ENCODE measurements at regions not wholly inside any gene's neighbourhood (a gene's known extent, or its start where the extent isn't known, plus 50 kb on each side); places are given as distances from the start of the nearest gene placed in this dataset.

DNA sequence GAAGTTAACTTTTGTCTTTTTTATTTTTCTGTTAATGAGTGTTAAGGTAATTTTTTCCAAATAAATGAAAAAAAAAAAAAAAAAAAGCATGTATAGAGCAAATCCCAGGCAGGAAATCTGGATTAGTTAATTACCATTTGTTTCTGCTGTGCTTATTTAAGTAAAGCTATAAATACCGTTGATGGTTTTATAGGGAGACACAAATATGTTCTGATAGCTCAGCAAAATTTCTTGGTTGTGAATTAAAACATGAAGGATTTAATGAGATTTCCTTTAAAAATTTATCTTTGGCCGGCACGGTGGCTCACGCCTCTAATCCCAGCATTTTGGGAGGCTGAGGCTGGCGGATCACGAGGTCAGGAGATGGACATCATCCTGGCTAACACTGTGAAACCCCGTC, 189.4 kb downstream of the CD109 start:
- DNase-seq (no peak), ATAC-seq (no peak)
- 96% methylated on average over 6 of the region's 7 CpGs for WGBS (ENCODE audit: insufficient coverage)
- Mint-ChIP-seq H3K4me3 (no peak overlapping the region), H3K4me1 (peaks cover 0 to 5% of the 10 kb centered on the region in 2 donors), H3K9me3 (peaks cover 0 to 2% of the 10 kb centered on the region in 2 donors), H3K27me3 (ENCODE audit: low read depth in 2 of 2) (no peaks in the 10 kb centered on the region), H3K27ac (no peak overlapping the region), H3K36me3 (no peaks in the 10 kb centered on the region)
- Histone ChIP-seq H3K4me1 (ENCODE audit: control insufficient read depth, insufficient read depth, low read length) (no peaks in the 10 kb centered on the region), H3K27ac (ENCODE audit: low read length) (no peak overlapping the region), H3K36me3 (ENCODE audit: control insufficient read depth, insufficient read depth, low read length) (no peaks in the 10 kb centered on the region), H3K4me3 (ENCODE audit: low read length) (no peak overlapping the region), H3K9me3 (ENCODE audit: control insufficient read depth, insufficient read depth, low read length) (no peaks in the 10 kb centered on the region), H3K27me3 (ENCODE audit: control insufficient read depth, insufficient read depth, low read length) (no peaks in the 10 kb centered on the region)
- TF ChIP-seq, protein P1, sequence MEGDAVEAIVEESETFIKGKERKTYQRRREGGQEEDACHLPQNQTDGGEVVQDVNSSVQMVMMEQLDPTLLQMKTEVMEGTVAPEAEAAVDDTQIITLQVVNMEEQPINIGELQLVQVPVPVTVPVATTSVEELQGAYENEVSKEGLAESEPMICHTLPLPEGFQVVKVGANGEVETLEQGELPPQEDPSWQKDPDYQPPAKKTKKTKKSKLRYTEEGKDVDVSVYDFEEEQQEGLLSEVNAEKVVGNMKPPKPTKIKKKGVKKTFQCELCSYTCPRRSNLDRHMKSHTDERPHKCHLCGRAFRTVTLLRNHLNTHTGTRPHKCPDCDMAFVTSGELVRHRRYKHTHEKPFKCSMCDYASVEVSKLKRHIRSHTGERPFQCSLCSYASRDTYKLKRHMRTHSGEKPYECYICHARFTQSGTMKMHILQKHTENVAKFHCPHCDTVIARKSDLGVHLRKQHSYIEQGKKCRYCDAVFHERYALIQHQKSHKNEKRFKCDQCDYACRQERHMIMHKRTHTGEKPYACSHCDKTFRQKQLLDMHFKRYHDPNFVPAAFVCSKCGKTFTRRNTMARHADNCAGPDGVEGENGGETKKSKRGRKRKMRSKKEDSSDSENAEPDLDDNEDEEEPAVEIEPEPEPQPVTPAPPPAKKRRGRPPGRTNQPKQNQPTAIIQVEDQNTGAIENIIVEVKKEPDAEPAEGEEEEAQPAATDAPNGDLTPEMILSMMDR (IDR thresholded peaks at IDR 0.05): no peak
- intact Hi-C loops (cut with micrococcal nuclease): no loop called here

DNA sequence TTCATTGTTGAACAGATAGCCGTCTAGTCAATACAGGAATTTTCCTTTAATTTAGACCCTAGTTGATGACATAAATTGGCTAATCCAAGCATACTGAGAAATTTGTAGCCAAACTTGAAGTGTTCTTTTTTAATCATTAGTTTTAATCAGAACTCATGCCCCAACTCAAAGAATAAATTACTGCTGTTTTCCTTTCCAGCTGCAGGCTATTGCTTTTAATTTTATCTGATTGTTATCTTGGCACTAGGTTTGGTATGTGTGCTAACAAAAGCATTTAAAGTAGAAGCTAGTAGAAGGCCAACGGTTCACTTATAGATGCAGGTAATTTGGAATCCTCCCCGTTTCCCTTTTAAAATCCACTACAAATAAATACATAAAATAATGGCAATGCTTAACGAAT, 188.5 kb downstream of the CD109 start:
- WGBS (ENCODE audit: insufficient coverage): 92% methylated on average over 2 of the region's 4 CpGs
- TF ChIP-seq, protein P1 (IDR thresholded peaks at IDR 0.05): no peak
- H3K4me1 Mint-ChIP-seq: peaks cover 0 to 5% of the 10 kb centered on the region in 2 donors
- no peak overlapping the region for H3K4me3 Mint-ChIP-seq
- H3K27ac Mint-ChIP-seq: no peak overlapping the region
- ATAC-seq: no peak
- H3K36me3 Mint-ChIP-seq: no peaks in the 10 kb centered on the region
- no peaks in the 10 kb centered on the region for H3K27me3 Mint-ChIP-seq (ENCODE audit: low read depth in 2 of 2)
- Histone ChIP-seq H3K4me1 (ENCODE audit: control insufficient read depth, insufficient read depth, low read length) (no peaks in the 10 kb centered on the region), H3K27me3 (ENCODE audit: control insufficient read depth, insufficient read depth, low read length) (no peaks in the 10 kb centered on the region), H3K36me3 (ENCODE audit: control insufficient read depth, insufficient read depth, low read length) (no peaks in the 10 kb centered on the region), H3K27ac (ENCODE audit: low read length) (no peak overlapping the region), H3K4me3 (ENCODE audit: low read length) (no peak overlapping the region), H3K9me3 (ENCODE audit: control insufficient read depth, insufficient read depth, low read length) (no peaks in the 10 kb centered on the region)
- intact Hi-C loops (cut with micrococcal nuclease): no loop called here
- no peak for DNase-seq
- no peaks in the 10 kb centered on the region for H3K9me3 Mint-ChIP-seq

- Mint-ChIP-seq H3K9me3 (peaks cover 0 to under 1% of the 10 kb centered on the region in 2 donors), H3K4me1 (peaks cover 0 to under 1% of the 10 kb centered on the region in 2 donors), H3K36me3 (no peaks in the 10 kb centered on the region), H3K4me3 (no peak overlapping the region), H3K27ac (no peak overlapping the region), H3K27me3 (ENCODE audit: low read depth in 2 of 2) (peaks cover under 1 to 1% of the 10 kb centered on the region in 2 donors)
- DNase-seq: no peak
- ATAC-seq: no peak
- Histone ChIP-seq H3K27me3 (ENCODE audit: control insufficient read depth, insufficient read depth, low read length) (no peaks in the 10 kb centered on the region), H3K4me3 (ENCODE audit: low read length) (no peak overlapping the region), H3K9me3 (ENCODE audit: control insufficient read depth, insufficient read depth, low read length) (no peaks in the 10 kb centered on the region), H3K4me1 (ENCODE audit: control insufficient read depth, insufficient read depth, low read length) (no peaks in the 10 kb centered on the region), H3K36me3 (ENCODE audit: control insufficient read depth, insufficient read depth, low read length) (no peaks in the 10 kb centered on the region), H3K27ac (ENCODE audit: low read length) (no peak overlapping the region)
- 78% methylated on average over 6 of the region's 8 CpGs for WGBS (ENCODE audit: insufficient coverage)
- TF ChIP-seq, protein P1 (IDR thresholded peaks at IDR 0.05): no peak
- intact Hi-C loops (cut with micrococcal nuclease): no loop called here
Observed at GRCh38 chr6:73879501-73880293, 183.7 kb downstream of the CD109 start.

GRCh38 chr6:73878403-73878802, 182.4 kb downstream of the CD109 start:
- no peaks in the 10 kb centered on the region for H3K4me1 ChIP-seq (ENCODE audit: control insufficient read depth, insufficient read depth, low read length)
- H3K9me3 Mint-ChIP-seq: peaks cover 0 to 2% of the 10 kb centered on the region in 2 donors
- H3K9me3 ChIP-seq (ENCODE audit: control insufficient read depth, insufficient read depth, low read length): no peaks in the 10 kb centered on the region
- intact Hi-C loops (cut with micrococcal nuclease): loop anchor here (1.0 kb wide), 1 partner anchor 22 kb away; no protein-coding TSS in a partner anchor
- ATAC-seq (no peak), DNase-seq (no peak)
- no peak overlapping the region for H3K4me3 ChIP-seq (ENCODE audit: low read length)
- TF ChIP-seq, protein P1 (IDR thresholded peaks at IDR 0.05): no peak
- H3K27me3 Mint-ChIP-seq (ENCODE audit: low read depth in 2 of 2): peaks cover 3 to 5% of the 10 kb centered on the region in 2 donors
- no peaks in the 10 kb centered on the region for H3K36me3 Mint-ChIP-seq
- no peaks in the 10 kb centered on the region for H3K36me3 ChIP-seq (ENCODE audit: control insufficient read depth, insufficient read depth, low read length)
- H3K27ac ChIP-seq (ENCODE audit: low read length): no peak overlapping the region
- no peaks in the 10 kb centered on the region for H3K27me3 ChIP-seq (ENCODE audit: control insufficient read depth, insufficient read depth, low read length)
- no peak overlapping the region for H3K4me3 Mint-ChIP-seq
- no peak overlapping the region for H3K27ac Mint-ChIP-seq
- peaks cover 0 to 8% of the 10 kb centered on the region in 2 donors for H3K4me1 Mint-ChIP-seq
